Lower leg skin (tissue), 4 donors: ENCODE measurements at regions not wholly inside any gene's neighbourhood (a gene's known extent, or its start where the extent isn't known, plus 50 kb on each side); places are given as distances from the start of the nearest gene placed in this dataset.

Experiments
- DNase-seq, 2 donors: peaks; one replicate each; pipeline ENCODE4 v3.0.0-alpha.2; 2019; ENCODE audit warnings: low spot score in 2 of 2
- H3K4me3 ChIP-seq: fragments of 200-600 bp; sonication (generic); 2 replicates; pipeline ENCODE4 v1.5.1; 2017; ENCODE audit warnings: mild to moderate bottlenecking, low read depth; ENCODE audit not compliant: poor library complexity, severe bottlenecking
- POLR2A ChIP-seq, 2 donors: fragments of 450-650 bp; IDR thresholded peaks; one replicate each; pipeline ENCODE4 v1.6.1; 2016 to 2017; ENCODE audit warnings: antibody characterized with exemption in 2 of 2, mild to moderate bottlenecking in 1 of 2, moderate library complexity in 1 of 2
- WGBS, 2 donors: methylation state at CpG; one replicate each; pipeline ENCODE4 v1.1.5; 2018; 5-methylcytosine and 5-hydroxymethylcytosine counted together
- intact Hi-C: fragments of 100-400 bp; cut with DNase I; formaldehyde crosslinking; loops from one replicate; pipeline ENCODE4 v1.15.0; 2023; ENCODE audit warnings: low total_unique reads
- TF ChIP-seq, protein P1 (sequence below), 3 donors: fragments of 450-650 bp; IDR thresholded peaks; one replicate each; pipeline ENCODE4 v1.5.1; 2016; ENCODE audit warnings: antibody characterized with exemption in 3 of 3, mild to moderate bottlenecking in 3 of 3, moderate library complexity in 2 of 3

DNA sequence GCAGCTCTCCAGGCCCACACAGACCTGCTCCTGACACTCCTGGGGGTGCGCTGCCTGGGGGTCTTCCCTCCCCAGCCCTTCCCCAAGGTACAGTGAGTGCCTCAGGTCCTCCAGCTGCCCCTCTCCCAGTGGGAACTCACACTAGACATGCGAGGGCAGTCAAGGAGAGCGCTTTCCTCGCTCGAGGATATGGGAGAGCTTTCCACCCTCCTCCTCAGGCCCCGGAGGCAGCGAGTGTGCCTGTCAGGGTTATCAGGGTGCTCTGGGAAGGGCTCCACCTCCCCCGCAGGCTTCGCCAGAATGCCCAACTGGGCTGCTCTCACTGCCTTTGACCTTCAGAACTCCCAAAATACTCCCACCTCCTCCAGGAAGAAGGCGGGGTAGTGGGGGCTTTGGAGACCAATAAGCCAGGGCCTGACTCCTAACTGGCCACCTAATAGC, 85.7 kb upstream of the LAPTM4A start:
- 74 to 85% methylated on average over 10 of the region's 10 CpGs for WGBS, 2 donors
- H3K4me3 ChIP-seq, result no peak overlapping the region
- intact Hi-C loops, result no loop called here
- peak in 1 of 2 donors; percentile 80 for DNase-seq
- TF ChIP-seq POLR2A (IDR thresholded peaks at IDR 0.05), result no peak

DNA sequence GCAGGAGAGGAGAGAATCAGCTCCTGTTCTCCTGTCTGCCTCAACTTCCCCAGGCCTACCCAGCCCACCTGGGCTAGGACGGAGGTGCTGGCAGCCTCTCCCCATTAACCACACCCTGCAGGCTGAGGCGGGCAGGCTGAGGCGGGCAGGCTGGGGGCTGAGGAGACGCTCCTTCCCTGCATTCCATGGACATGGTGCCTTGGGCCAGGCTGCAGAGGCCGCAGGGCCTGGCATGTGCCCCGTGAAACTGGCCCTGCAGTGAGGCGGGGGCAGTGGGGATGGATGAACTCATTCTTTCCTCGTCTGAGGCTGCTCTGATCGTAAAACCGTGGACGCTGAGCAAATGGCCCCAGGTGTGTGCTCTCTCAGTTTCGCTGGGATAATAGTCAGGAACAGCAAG, 84.7 kb upstream of the LAPTM4A start:
- 54 to 62% methylated on average over 10 to 11 of the region's 12 CpGs for WGBS, 2 donors
- DNase-seq, result peak in 1 of 2 donors; percentile 76
- no peak for TF ChIP-seq POLR2A (IDR thresholded peaks at IDR 0.05)
- TF ChIP-seq, protein P1, sequence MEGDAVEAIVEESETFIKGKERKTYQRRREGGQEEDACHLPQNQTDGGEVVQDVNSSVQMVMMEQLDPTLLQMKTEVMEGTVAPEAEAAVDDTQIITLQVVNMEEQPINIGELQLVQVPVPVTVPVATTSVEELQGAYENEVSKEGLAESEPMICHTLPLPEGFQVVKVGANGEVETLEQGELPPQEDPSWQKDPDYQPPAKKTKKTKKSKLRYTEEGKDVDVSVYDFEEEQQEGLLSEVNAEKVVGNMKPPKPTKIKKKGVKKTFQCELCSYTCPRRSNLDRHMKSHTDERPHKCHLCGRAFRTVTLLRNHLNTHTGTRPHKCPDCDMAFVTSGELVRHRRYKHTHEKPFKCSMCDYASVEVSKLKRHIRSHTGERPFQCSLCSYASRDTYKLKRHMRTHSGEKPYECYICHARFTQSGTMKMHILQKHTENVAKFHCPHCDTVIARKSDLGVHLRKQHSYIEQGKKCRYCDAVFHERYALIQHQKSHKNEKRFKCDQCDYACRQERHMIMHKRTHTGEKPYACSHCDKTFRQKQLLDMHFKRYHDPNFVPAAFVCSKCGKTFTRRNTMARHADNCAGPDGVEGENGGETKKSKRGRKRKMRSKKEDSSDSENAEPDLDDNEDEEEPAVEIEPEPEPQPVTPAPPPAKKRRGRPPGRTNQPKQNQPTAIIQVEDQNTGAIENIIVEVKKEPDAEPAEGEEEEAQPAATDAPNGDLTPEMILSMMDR (IDR thresholded peaks at IDR 0.05), result no peak
- intact Hi-C loops, result no loop called here
- no peak overlapping the region for H3K4me3 ChIP-seq

- TF ChIP-seq, protein P1 (IDR thresholded peaks at IDR 0.05), result peak in 1 of 3 donors; percentile 40
- no peak for TF ChIP-seq POLR2A (IDR thresholded peaks at IDR 0.05)
- no peak overlapping the region for H3K4me3 ChIP-seq
- 13 to 17% methylated on average over 10 of the region's 10 CpGs for WGBS, 2 donors
- intact Hi-C loops, result no loop called here
- DNase-seq, result peak; percentile 66 to 92
Measured at GRCh38 chr2:20135631-20136050, 84.2 kb upstream of the LAPTM4A start.

DNA sequence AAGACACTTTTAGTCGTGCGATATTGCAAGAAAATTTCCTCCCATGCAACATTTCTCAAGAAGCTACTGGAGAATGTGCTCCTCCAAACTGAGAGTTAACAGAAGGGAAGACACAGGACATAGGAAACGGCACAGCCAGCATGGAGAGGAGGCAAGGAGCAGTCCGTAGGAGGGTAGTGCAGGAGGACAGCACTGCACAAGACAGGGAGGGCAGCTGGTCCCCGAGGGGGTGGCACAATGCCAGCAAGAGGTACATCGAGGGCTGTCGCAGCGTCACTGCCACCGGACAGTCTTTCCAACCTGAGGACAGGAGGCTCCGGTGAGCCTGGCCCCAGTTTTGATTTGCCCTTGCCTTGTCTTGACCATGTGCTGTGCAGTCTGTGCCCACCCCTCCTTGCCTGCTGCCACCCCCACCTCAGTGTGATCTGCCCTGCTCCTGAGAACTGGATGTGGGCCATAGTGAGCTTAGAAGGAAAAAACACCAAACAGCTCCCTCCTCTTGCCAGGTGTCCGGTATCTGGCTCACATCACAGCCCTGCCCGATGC, 81.6 kb upstream of the LAPTM4A start:
- WGBS, 2 donors, result 72 to 73% methylated on average over 12 of the region's 12 CpGs
- no peak for TF ChIP-seq POLR2A (IDR thresholded peaks at IDR 0.05)
- TF ChIP-seq, protein P1 (IDR thresholded peaks at IDR 0.05), result no peak
- DNase-seq, result no peak
- no peak overlapping the region for H3K4me3 ChIP-seq
- intact Hi-C loops, result no loop called here

- TF ChIP-seq POLR2A (IDR thresholded peaks at IDR 0.05), result no peak
- TF ChIP-seq, protein P1 (IDR thresholded peaks at IDR 0.05), result no peak
- WGBS, 2 donors, result 76 to 77% methylated on average over 11 of the region's 11 CpGs
- no peak for DNase-seq
- no peak overlapping the region for H3K4me3 ChIP-seq
- intact Hi-C loops, result no loop called here
Measured at GRCh38 chr2:20130821-20131645, 79.6 kb upstream of the LAPTM4A start.

GRCh38 chr2:20130160-20130560, 78.7 kb upstream of the LAPTM4A start:
- TF ChIP-seq, protein P1 (IDR thresholded peaks at IDR 0.05), result no peak
- no peak for TF ChIP-seq POLR2A (IDR thresholded peaks at IDR 0.05)
- 91 to 95% methylated on average over 3 of the region's 3 CpGs for WGBS, 2 donors
- intact Hi-C loops, result no loop called here
- DNase-seq, result no peak
- no peak overlapping the region for H3K4me3 ChIP-seq
